Thyroid gland (tissue), 4 donors: ENCODE measurements at regions not wholly inside any gene's neighbourhood (a gene's known extent, or its start where the extent isn't known, plus 50 kb on each side); places are given as distances from the start of the nearest gene placed in this dataset.

Experiments used
- POLR2A ChIP-seq, 2 donors: fragments of 450-650 bp; IDR thresholded peaks; one replicate each; pipeline ENCODE4 v1.6.1; 2017; ENCODE audit warnings: antibody characterized with exemption in 2 of 2, mild to moderate bottlenecking in 2 of 2, moderate library complexity in 1 of 2
- TF ChIP-seq, protein P1 (sequence below), 6 experiments: fragments of 200-600 bp in 3 of 6; fragments of 450-650 bp in 3 of 6; sonication (generic) in 3 of 6; IDR thresholded peaks; one replicate each; pipeline ENCODE4 v1.5.1; 2016 to 2019; ENCODE audit warnings: antibody characterized with exemption in 6 of 6, mild to moderate bottlenecking in 2 of 6, inconsistent platforms in 1 of 6, moderate library complexity in 1 of 6

- TF ChIP-seq, protein P1, sequence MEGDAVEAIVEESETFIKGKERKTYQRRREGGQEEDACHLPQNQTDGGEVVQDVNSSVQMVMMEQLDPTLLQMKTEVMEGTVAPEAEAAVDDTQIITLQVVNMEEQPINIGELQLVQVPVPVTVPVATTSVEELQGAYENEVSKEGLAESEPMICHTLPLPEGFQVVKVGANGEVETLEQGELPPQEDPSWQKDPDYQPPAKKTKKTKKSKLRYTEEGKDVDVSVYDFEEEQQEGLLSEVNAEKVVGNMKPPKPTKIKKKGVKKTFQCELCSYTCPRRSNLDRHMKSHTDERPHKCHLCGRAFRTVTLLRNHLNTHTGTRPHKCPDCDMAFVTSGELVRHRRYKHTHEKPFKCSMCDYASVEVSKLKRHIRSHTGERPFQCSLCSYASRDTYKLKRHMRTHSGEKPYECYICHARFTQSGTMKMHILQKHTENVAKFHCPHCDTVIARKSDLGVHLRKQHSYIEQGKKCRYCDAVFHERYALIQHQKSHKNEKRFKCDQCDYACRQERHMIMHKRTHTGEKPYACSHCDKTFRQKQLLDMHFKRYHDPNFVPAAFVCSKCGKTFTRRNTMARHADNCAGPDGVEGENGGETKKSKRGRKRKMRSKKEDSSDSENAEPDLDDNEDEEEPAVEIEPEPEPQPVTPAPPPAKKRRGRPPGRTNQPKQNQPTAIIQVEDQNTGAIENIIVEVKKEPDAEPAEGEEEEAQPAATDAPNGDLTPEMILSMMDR (IDR thresholded peaks at IDR 0.05) = no peak
- TF ChIP-seq POLR2A (IDR thresholded peaks at IDR 0.05) = no peak
These were observed 129.3 kb upstream of the CHRDL1 start for GRCh38 chrX:110924871-110925270.
